ENCODE measurements at regions not wholly inside any gene's neighbourhood (a gene's known extent, or its start where the extent isn't known, plus 50 kb on each side); places are given as distances from the start of the nearest gene placed in this dataset.

GRCh38 chr3:22933841-22934116 is 269.3 kb upstream of the UBE2E2 start:
- Histone ChIP-seq H2BK20ac (ENCODE audit: low read length) (no peak overlapping the region), H3K56ac (replicated peaks; ENCODE audit: insufficient read length, low read depth, low read length) (no peak overlapping the region), H3K4me3 (ENCODE audit: extremely low read depth in 1 of 4, insufficient read depth in 2 of 4, low read depth in 3 of 4, low read length in 4 of 4) (no peak overlapping the region), H3K9ac (replicated peaks in 1 of 4; ENCODE audit: extremely low read depth in 1 of 4, low read depth in 3 of 4, low read length in 3 of 4) (no peak overlapping the region), H2AFZ (ENCODE audit: low read length) (no peak overlapping the region), H3K18ac (ENCODE audit: extremely low read depth, low read length) (no peak overlapping the region), H3K4ac (replicated peaks; ENCODE audit: insufficient read length, low read depth, low read length) (no peak overlapping the region), H3K14ac (ENCODE audit: insufficient read length) (no peak overlapping the region), H3K79me2 (ENCODE audit: control insufficient read depth in 1 of 2, insufficient read depth in 2 of 2, low read length in 2 of 2) (no peaks in the 10 kb centered on the region), H2BK12ac (ENCODE audit: low read depth, low read length) (no peak overlapping the region), H2BK15ac (ENCODE audit: low read length) (no peak overlapping the region), H2BK5ac (ENCODE audit: low read depth, low read length) (no peak overlapping the region), H4K20me1 (replicated peaks in 1 of 2; ENCODE audit: control insufficient read depth in 1 of 2, insufficient read depth in 2 of 2, low read length in 2 of 2) (no peaks in the 10 kb centered on the region), H3K23ac (ENCODE audit: insufficient read length) (no peak overlapping the region), H3K4me1 (replicated peaks in 1 of 4; ENCODE audit: control insufficient read depth in 3 of 4, insufficient read depth in 4 of 4, low read length in 3 of 4) (no peaks in the 10 kb centered on the region), H4K5ac (ENCODE audit: insufficient read length, low read depth, low read length) (no peak overlapping the region), H3K79me1 (ENCODE audit: low read depth, low read length) (no peaks in the 10 kb centered on the region), H3K27me3 (replicated peaks in 1 of 4; ENCODE audit: control insufficient read depth in 3 of 4, extremely low read depth in 1 of 4, insufficient read depth in 3 of 4, low read length in 3 of 4) (peaks cover 0 to 1% (median 0%) of the 10 kb centered on the region in 4 experiments; a peak in 1 of 7 replicates), H3K9me3 (ENCODE audit: insufficient read depth in 2 of 2, low read depth in 1 of 2, low read length in 1 of 2) (no peaks in the 10 kb centered on the region), H3K27ac (ENCODE audit: low read depth, low read length) (no peak overlapping the region), H4K91ac (replicated peaks; ENCODE audit: insufficient read length, low read length) (no peak overlapping the region), H2AK5ac (ENCODE audit: low read depth, low read length) (no peak overlapping the region), H4K8ac (ENCODE audit: extremely low read depth, insufficient read depth, low read length) (no peak overlapping the region), H2BK120ac (replicated peaks; ENCODE audit: low read depth, low read length) (no peak overlapping the region), H3K4me2 (ENCODE audit: insufficient read depth in 1 of 2, low read depth in 2 of 2, low read length in 2 of 2) (no peak overlapping the region), H3K36me3 (ENCODE audit: control insufficient read depth in 2 of 4, insufficient read depth in 4 of 4, low read length in 3 of 4) (no peaks in the 10 kb centered on the region), H3K23me2 (ENCODE audit: low read depth, low read length) (no peaks in the 10 kb centered on the region)
- POLR2A ChIA-PET (ENCODE audit: partially characterized antibody) = no interaction called here
- FAIRE-seq (no peak), DNase-seq (ENCODE audit: low read depth in 1 of 2, low spot score in 2 of 2) (no peak)
- CTCF ChIA-PET (ENCODE audit: partially characterized antibody) = interaction anchor here (1.3 to 1.8 kb wide), 2 partner anchors 9 to 17 kb away, joined by 3 to 4 read pairs; no protein-coding TSS in a partner anchor
- no peak for TF ChIP-seq RBBP5 (IDR thresholded peaks at IDR 0.05; ENCODE audit: borderline replicate concordance, low read depth, low read length)

All from H1 (cell line).